H1 (cell line): ENCODE measurements at regions not wholly inside any gene's neighbourhood (a gene's known extent, or its start where the extent isn't known, plus 50 kb on each side); places are given as distances from the start of the nearest gene placed in this dataset.
"Not testable (repeated sequence)": the region's sequence is repeated elsewhere in the genome, so short reads cannot be mapped to it uniquely, and the experiment has no call there.

Experiments
- CTCF ChIA-PET: fragments of 300-600 bp; sonication (Branson Sonifier 250); formaldehyde crosslinking; loops from one replicate; lab custom pipeline; 2021; ENCODE audit not compliant: partially characterized antibody; lab: Charles Lee
- POLR2A ChIA-PET: fragments of 300-600 bp; sonication (Branson Sonifier 250); formaldehyde crosslinking; loops from one replicate; lab custom pipeline; 2021; ENCODE audit warnings: inconsistent platforms; ENCODE audit not compliant: partially characterized antibody; lab: Charles Lee
- DNase-seq, 2 experiments: peaks; one replicate each; pipeline versions ENCODE4 v3.0.0 to v3.0.0-alpha.2; 2010 to 2022; ENCODE audit warnings: low spot score in 2 of 2, low read depth in 1 of 2, mixed read lengths in 1 of 2
- FAIRE-seq: peaks from 2 replicates; lab custom pipeline; 2011; peaks lifted over from hg19 to GRCh38; lab: Jason Lieb, UNC
- H2AFZ ChIP-seq: 2 replicates; pipeline ENCODE4 v1.8.1; 2012; ENCODE audit warnings: low read length, inconsistent platforms
- H2AK5ac ChIP-seq: 2 replicates; pipeline ENCODE4 v1.6.1; 2013; ENCODE audit warnings: low read depth, low read length
- H2BK120ac ChIP-seq: replicated peaks from 2 replicates; pipeline ENCODE3; 2013; ENCODE audit warnings: low read depth, low read length, inconsistent platforms
- H2BK12ac ChIP-seq: 2 replicates; pipeline ENCODE4 v1.6.1; 2013; ENCODE audit warnings: low read depth, low read length
- H2BK15ac ChIP-seq: 2 replicates; pipeline ENCODE4 v1.6.1; 2013; ENCODE audit warnings: low read length
- H2BK20ac ChIP-seq: 2 replicates; pipeline ENCODE4 v1.6.1; 2013; ENCODE audit warnings: low read length
- H2BK5ac ChIP-seq: 2 replicates; pipeline ENCODE4 v1.6.1; 2013; ENCODE audit warnings: low read depth, low read length
- H3K14ac ChIP-seq: 2 replicates; pipeline ENCODE4 v1.6.1; 2013; ENCODE audit warnings: inconsistent platforms; ENCODE audit not compliant: insufficient read length
- H3K18ac ChIP-seq: 2 replicates; pipeline ENCODE4 v1.6.1; 2013; ENCODE audit warnings: low read length; ENCODE audit errors: extremely low read depth
- H3K23ac ChIP-seq: 2 replicates; pipeline ENCODE4 v1.6.1; 2013; ENCODE audit warnings: inconsistent platforms; ENCODE audit not compliant: insufficient read length
- H3K23me2 ChIP-seq: 2 replicates; pipeline ENCODE4 v1.6.1; 2013; ENCODE audit warnings: low read depth, low read length
- H3K27ac ChIP-seq: 2 replicates; pipeline ENCODE4 v1.6.1; 2011; ENCODE audit warnings: low read depth, low read length, inconsistent platforms
- H3K27me3 ChIP-seq, 4 experiments: replicated peaks in 1 of 4; 1 replicate in 1 of 4; 2 replicates in 3 of 4; pipeline versions ENCODE4 v1.6.1 to v1.8.1; 2011 to 2013; ENCODE audit warnings: low read length in 3 of 4, mild to moderate bottlenecking in 3 of 4, inconsistent platforms in 2 of 4, mixed read lengths in 2 of 4, moderate library complexity in 1 of 4; ENCODE audit not compliant: control insufficient read depth in 3 of 4, insufficient read depth in 3 of 4; ENCODE audit errors: extremely low read depth in 1 of 4
- H3K36me3 ChIP-seq, 4 experiments: 2 replicates each; pipeline versions ENCODE4 v1.6.1 to v1.8.1; 2011 to 2013; ENCODE audit warnings: mild to moderate bottlenecking in 4 of 4, low read length in 3 of 4, moderate library complexity in 2 of 4, control low read depth in 1 of 4, inconsistent platforms in 1 of 4; ENCODE audit not compliant: insufficient read depth in 4 of 4, control insufficient read depth in 2 of 4
- H3K4ac ChIP-seq: replicated peaks from 2 replicates; pipeline ENCODE3; 2013; ENCODE audit warnings: low read length, low read depth, mixed read lengths, inconsistent platforms; ENCODE audit not compliant: insufficient read length
- H3K4me1 ChIP-seq, 4 experiments: replicated peaks in 1 of 4; 1 replicate in 1 of 4; 2 replicates in 3 of 4; pipeline versions ENCODE4 v1.6.1 to v1.8.1; 2011 to 2013; ENCODE audit warnings: low read length in 3 of 4, inconsistent platforms in 2 of 4, mixed read lengths in 1 of 4; ENCODE audit not compliant: insufficient read depth in 4 of 4, control insufficient read depth in 3 of 4
- H3K4me2 ChIP-seq, 2 experiments: 2 replicates each; pipeline versions ENCODE4 v1.6.1 to v1.8.1; 2011 to 2013; ENCODE audit warnings: low read depth in 2 of 2, low read length in 2 of 2, control low read depth in 1 of 2, inconsistent platforms in 1 of 2, mild to moderate bottlenecking in 1 of 2; ENCODE audit not compliant: insufficient read depth in 1 of 2
- H3K4me3 ChIP-seq, 4 experiments: fragments of 200-600, 300-600 bp in 1 of 4; sonication (generic), shearing (Covaris generic), sonication (Bioruptor Twin) in 1 of 4; 2 replicates each; pipeline versions ENCODE4 v1.5.1 to v1.8.1; 2011 to 2016; ENCODE audit warnings: low read length in 4 of 4, low read depth in 3 of 4, control low read depth in 2 of 4, inconsistent platforms in 2 of 4, mild to moderate bottlenecking in 2 of 4, mixed read lengths in 1 of 4, moderate library complexity in 1 of 4; ENCODE audit not compliant: insufficient read depth in 2 of 4; ENCODE audit errors: extremely low read depth in 1 of 4
- H3K56ac ChIP-seq: replicated peaks from 2 replicates; pipeline ENCODE3; 2013; ENCODE audit warnings: low read depth, mild to moderate bottlenecking, mixed read lengths, low read length, inconsistent platforms; ENCODE audit not compliant: insufficient read length
- H3K79me1 ChIP-seq: 2 replicates; pipeline ENCODE4 v1.6.1; 2013; ENCODE audit warnings: low read depth, low read length, control low read depth
- H3K79me2 ChIP-seq, 2 experiments: 2 replicates each; pipeline versions ENCODE4 v1.6.1 to v1.8.1; 2012 to 2013; ENCODE audit warnings: low read length in 2 of 2, mild to moderate bottlenecking in 2 of 2, inconsistent platforms in 1 of 2; ENCODE audit not compliant: insufficient read depth in 2 of 2, control insufficient read depth in 1 of 2
- H3K9ac ChIP-seq, 4 experiments: replicated peaks in 1 of 4; 1 replicate in 1 of 4; 2 replicates in 3 of 4; pipeline versions ENCODE4 v1.6.1 to v1.8.1; 2011 to 2013; ENCODE audit warnings: low read depth in 3 of 4, low read length in 3 of 4, control low read depth in 2 of 4, mild to moderate bottlenecking in 2 of 4, moderate library complexity in 2 of 4, inconsistent platforms in 1 of 4; ENCODE audit errors: extremely low read depth in 1 of 4
- H3K9me3 ChIP-seq, 2 experiments: 2 replicates each; pipeline versions ENCODE4 v1.6.1 to v1.8.1; 2012 to 2013; ENCODE audit warnings: mild to moderate bottlenecking in 2 of 2, moderate library complexity in 2 of 2, control low read depth in 1 of 2, inconsistent platforms in 1 of 2, low read depth in 1 of 2, low read length in 1 of 2, mixed read lengths in 1 of 2; ENCODE audit not compliant: insufficient read depth in 2 of 2
- H4K20me1 ChIP-seq, 2 experiments: replicated peaks in 1 of 2; 2 replicates each; pipeline versions ENCODE3 to v1.8.1; 2011 to 2013; ENCODE audit warnings: inconsistent platforms in 2 of 2, low read length in 2 of 2, mild to moderate bottlenecking in 1 of 2; ENCODE audit not compliant: insufficient read depth in 2 of 2, control insufficient read depth in 1 of 2
- H4K5ac ChIP-seq: 2 replicates; pipeline ENCODE4 v1.6.1; 2013; ENCODE audit warnings: low read length, low read depth, mixed read lengths, inconsistent platforms; ENCODE audit not compliant: insufficient read length
- H4K8ac ChIP-seq: 2 replicates; pipeline ENCODE4 v1.8.0; 2013; ENCODE audit warnings: mild to moderate bottlenecking, moderate library complexity, low read length, inconsistent platforms; ENCODE audit not compliant: insufficient read depth; ENCODE audit errors: extremely low read depth
- H4K91ac ChIP-seq: replicated peaks from 2 replicates; pipeline ENCODE3; 2013; ENCODE audit warnings: low read length, mixed read lengths, inconsistent platforms; ENCODE audit not compliant: insufficient read length
- JUN ChIP-seq: IDR thresholded peaks from 2 replicates; pipeline ENCODE4 v1.6.1; 2011; ENCODE audit warnings: low read depth, mild to moderate bottlenecking, improper control_type of control experiment, low read length
- WGBS, 2 experiments: shearing (Covaris generic) in 1 of 2; methylation state at CpG; one replicate each; pipeline versions ENCODE4 v1.1.6 to v1.1.7; 2013 to 2015; ENCODE audit warnings: low lambda C conversion rate in 2 of 2, mixed read lengths in 2 of 2, inconsistent platforms in 1 of 2, low coverage in 1 of 2, missing lambda C conversion rate in 1 of 2; ENCODE audit not compliant: insufficient replicate concordance in 2 of 2, insufficient coverage in 1 of 2, insufficient read length in 1 of 2; ENCODE audit errors: extremely low coverage in 1 of 2, missing lambda C conversion rate in 1 of 2; 5-methylcytosine and 5-hydroxymethylcytosine counted together

- TF ChIP-seq JUN: no peak
These were observed 158.7 kb downstream of the FOXL1 start (continued) for GRCh38 chr16:86737083-86737482.

- H3K18ac ChIP-seq, H3K4me3 ChIP-seq, H2BK12ac ChIP-seq, H3K14ac ChIP-seq, H3K27ac ChIP-seq, H3K4ac ChIP-seq, H3K79me1 ChIP-seq, FAIRE-seq, H3K56ac ChIP-seq, DNase-seq, H4K20me1 ChIP-seq, H4K5ac ChIP-seq, H3K4me2 ChIP-seq, H3K79me2 ChIP-seq, H3K23ac ChIP-seq, H2AFZ ChIP-seq, H3K36me3 ChIP-seq, POLR2A ChIA-PET, H2BK5ac ChIP-seq, H3K9me3 ChIP-seq, H2AK5ac ChIP-seq, H2BK120ac ChIP-seq, H2BK20ac ChIP-seq, H3K9ac ChIP-seq, H4K91ac ChIP-seq, H3K23me2 ChIP-seq, H3K27me3 ChIP-seq: not testable (repeated sequence)
- CTCF ChIA-PET: interaction anchor here (1.2 kb wide), 1 partner anchor 312 kb away, joined by 4 read pairs; no protein-coding TSS in a partner anchor
- H4K8ac ChIP-seq: peak overlapping the region; percentile 28; the same call in 1 of the 2 replicates
- H2BK15ac ChIP-seq: peak overlapping the region; percentile 40; the same call in 1 of the 2 replicates
- 83% methylated on average over 19 of the region's 35 CpGs; no CpG with 5 or more reads in 1 of the 2 experiments for WGBS, 2 experiments
- peaks cover 4 to 23% (median 17%) of the 10 kb centered on the region in 4 experiments for H3K4me1 ChIP-seq
These were observed 160.0 kb downstream of the FOXL1 start for GRCh38 chr16:86738322-86738721.
